H1 (cell line): ENCODE measurements at regions not wholly inside any gene's neighbourhood (a gene's known extent, or its start where the extent isn't known, plus 50 kb on each side); places are given as distances from the start of the nearest gene placed in this dataset.

Experiments used
- CTCF ChIA-PET: fragments of 300-600 bp; sonication (Branson Sonifier 250); formaldehyde crosslinking; loops from one replicate; lab custom pipeline; 2021; ENCODE audit not compliant: partially characterized antibody; lab: Charles Lee
- POLR2A ChIA-PET: fragments of 300-600 bp; sonication (Branson Sonifier 250); formaldehyde crosslinking; loops from one replicate; lab custom pipeline; 2021; ENCODE audit warnings: inconsistent platforms; ENCODE audit not compliant: partially characterized antibody; lab: Charles Lee
- DNase-seq, 2 experiments: peaks; one replicate each; pipeline versions ENCODE4 v3.0.0 to v3.0.0-alpha.2; 2010 to 2022; ENCODE audit warnings: low spot score in 2 of 2, low read depth in 1 of 2, mixed read lengths in 1 of 2
- FAIRE-seq: peaks from 2 replicates; lab custom pipeline; 2011; peaks lifted over from hg19 to GRCh38; lab: Jason Lieb, UNC
- H2AFZ ChIP-seq: 2 replicates; pipeline ENCODE4 v1.8.1; 2012; ENCODE audit warnings: low read length, inconsistent platforms
- H2AK5ac ChIP-seq: 2 replicates; pipeline ENCODE4 v1.6.1; 2013; ENCODE audit warnings: low read depth, low read length
- H2BK120ac ChIP-seq: replicated peaks from 2 replicates; pipeline ENCODE3; 2013; ENCODE audit warnings: low read depth, low read length, inconsistent platforms
- H2BK12ac ChIP-seq: 2 replicates; pipeline ENCODE4 v1.6.1; 2013; ENCODE audit warnings: low read depth, low read length
- H2BK15ac ChIP-seq: 2 replicates; pipeline ENCODE4 v1.6.1; 2013; ENCODE audit warnings: low read length
- H2BK20ac ChIP-seq: 2 replicates; pipeline ENCODE4 v1.6.1; 2013; ENCODE audit warnings: low read length
- H2BK5ac ChIP-seq: 2 replicates; pipeline ENCODE4 v1.6.1; 2013; ENCODE audit warnings: low read depth, low read length
- H3K14ac ChIP-seq: 2 replicates; pipeline ENCODE4 v1.6.1; 2013; ENCODE audit warnings: inconsistent platforms; ENCODE audit not compliant: insufficient read length
- H3K18ac ChIP-seq: 2 replicates; pipeline ENCODE4 v1.6.1; 2013; ENCODE audit warnings: low read length; ENCODE audit errors: extremely low read depth
- H3K23ac ChIP-seq: 2 replicates; pipeline ENCODE4 v1.6.1; 2013; ENCODE audit warnings: inconsistent platforms; ENCODE audit not compliant: insufficient read length
- H3K23me2 ChIP-seq: 2 replicates; pipeline ENCODE4 v1.6.1; 2013; ENCODE audit warnings: low read depth, low read length
- H3K27ac ChIP-seq: 2 replicates; pipeline ENCODE4 v1.6.1; 2011; ENCODE audit warnings: low read depth, low read length, inconsistent platforms
- H3K27me3 ChIP-seq, 4 experiments: replicated peaks in 1 of 4; 1 replicate in 1 of 4; 2 replicates in 3 of 4; pipeline versions ENCODE4 v1.6.1 to v1.8.1; 2011 to 2013; ENCODE audit warnings: low read length in 3 of 4, mild to moderate bottlenecking in 3 of 4, inconsistent platforms in 2 of 4, mixed read lengths in 2 of 4, moderate library complexity in 1 of 4; ENCODE audit not compliant: control insufficient read depth in 3 of 4, insufficient read depth in 3 of 4; ENCODE audit errors: extremely low read depth in 1 of 4
- H3K36me3 ChIP-seq, 4 experiments: 2 replicates each; pipeline versions ENCODE4 v1.6.1 to v1.8.1; 2011 to 2013; ENCODE audit warnings: mild to moderate bottlenecking in 4 of 4, low read length in 3 of 4, moderate library complexity in 2 of 4, control low read depth in 1 of 4, inconsistent platforms in 1 of 4; ENCODE audit not compliant: insufficient read depth in 4 of 4, control insufficient read depth in 2 of 4
- H3K4ac ChIP-seq: replicated peaks from 2 replicates; pipeline ENCODE3; 2013; ENCODE audit warnings: low read length, low read depth, mixed read lengths, inconsistent platforms; ENCODE audit not compliant: insufficient read length
- H3K4me1 ChIP-seq, 4 experiments: replicated peaks in 1 of 4; 1 replicate in 1 of 4; 2 replicates in 3 of 4; pipeline versions ENCODE4 v1.6.1 to v1.8.1; 2011 to 2013; ENCODE audit warnings: low read length in 3 of 4, inconsistent platforms in 2 of 4, mixed read lengths in 1 of 4; ENCODE audit not compliant: insufficient read depth in 4 of 4, control insufficient read depth in 3 of 4
- H3K4me2 ChIP-seq, 2 experiments: 2 replicates each; pipeline versions ENCODE4 v1.6.1 to v1.8.1; 2011 to 2013; ENCODE audit warnings: low read depth in 2 of 2, low read length in 2 of 2, control low read depth in 1 of 2, inconsistent platforms in 1 of 2, mild to moderate bottlenecking in 1 of 2; ENCODE audit not compliant: insufficient read depth in 1 of 2
- H3K4me3 ChIP-seq, 4 experiments: fragments of 200-600, 300-600 bp in 1 of 4; sonication (generic), shearing (Covaris generic), sonication (Bioruptor Twin) in 1 of 4; 2 replicates each; pipeline versions ENCODE4 v1.5.1 to v1.8.1; 2011 to 2016; ENCODE audit warnings: low read length in 4 of 4, low read depth in 3 of 4, control low read depth in 2 of 4, inconsistent platforms in 2 of 4, mild to moderate bottlenecking in 2 of 4, mixed read lengths in 1 of 4, moderate library complexity in 1 of 4; ENCODE audit not compliant: insufficient read depth in 2 of 4; ENCODE audit errors: extremely low read depth in 1 of 4
- H3K56ac ChIP-seq: replicated peaks from 2 replicates; pipeline ENCODE3; 2013; ENCODE audit warnings: low read depth, mild to moderate bottlenecking, mixed read lengths, low read length, inconsistent platforms; ENCODE audit not compliant: insufficient read length
- H3K79me1 ChIP-seq: 2 replicates; pipeline ENCODE4 v1.6.1; 2013; ENCODE audit warnings: low read depth, low read length, control low read depth
- H3K79me2 ChIP-seq, 2 experiments: 2 replicates each; pipeline versions ENCODE4 v1.6.1 to v1.8.1; 2012 to 2013; ENCODE audit warnings: low read length in 2 of 2, mild to moderate bottlenecking in 2 of 2, inconsistent platforms in 1 of 2; ENCODE audit not compliant: insufficient read depth in 2 of 2, control insufficient read depth in 1 of 2
- H3K9ac ChIP-seq, 4 experiments: replicated peaks in 1 of 4; 1 replicate in 1 of 4; 2 replicates in 3 of 4; pipeline versions ENCODE4 v1.6.1 to v1.8.1; 2011 to 2013; ENCODE audit warnings: low read depth in 3 of 4, low read length in 3 of 4, control low read depth in 2 of 4, mild to moderate bottlenecking in 2 of 4, moderate library complexity in 2 of 4, inconsistent platforms in 1 of 4; ENCODE audit errors: extremely low read depth in 1 of 4
- H3K9me3 ChIP-seq, 2 experiments: 2 replicates each; pipeline versions ENCODE4 v1.6.1 to v1.8.1; 2012 to 2013; ENCODE audit warnings: mild to moderate bottlenecking in 2 of 2, moderate library complexity in 2 of 2, control low read depth in 1 of 2, inconsistent platforms in 1 of 2, low read depth in 1 of 2, low read length in 1 of 2, mixed read lengths in 1 of 2; ENCODE audit not compliant: insufficient read depth in 2 of 2
- H4K20me1 ChIP-seq, 2 experiments: replicated peaks in 1 of 2; 2 replicates each; pipeline versions ENCODE3 to v1.8.1; 2011 to 2013; ENCODE audit warnings: inconsistent platforms in 2 of 2, low read length in 2 of 2, mild to moderate bottlenecking in 1 of 2; ENCODE audit not compliant: insufficient read depth in 2 of 2, control insufficient read depth in 1 of 2
- H4K5ac ChIP-seq: 2 replicates; pipeline ENCODE4 v1.6.1; 2013; ENCODE audit warnings: low read length, low read depth, mixed read lengths, inconsistent platforms; ENCODE audit not compliant: insufficient read length
- H4K8ac ChIP-seq: 2 replicates; pipeline ENCODE4 v1.8.0; 2013; ENCODE audit warnings: mild to moderate bottlenecking, moderate library complexity, low read length, inconsistent platforms; ENCODE audit not compliant: insufficient read depth; ENCODE audit errors: extremely low read depth
- H4K91ac ChIP-seq: replicated peaks from 2 replicates; pipeline ENCODE3; 2013; ENCODE audit warnings: low read length, mixed read lengths, inconsistent platforms; ENCODE audit not compliant: insufficient read length
- CREB1 ChIP-seq: IDR thresholded peaks from 2 replicates; pipeline ENCODE4 v1.6.1; 2012; ENCODE audit warnings: inconsistent platforms
- JUND ChIP-seq: IDR thresholded peaks from 2 replicates; pipeline ENCODE4 v1.6.1; 2011; ENCODE audit warnings: mild to moderate bottlenecking, improper control_type of control experiment, low read length
- NANOG ChIP-seq: IDR thresholded peaks from 2 replicates; pipeline ENCODE4 v1.6.1; 2011; ENCODE audit warnings: low read length, low read depth, mild to moderate bottlenecking, inconsistent platforms; ENCODE audit not compliant: insufficient read depth, poor library complexity, severe bottlenecking
- POLR2AphosphoS5 ChIP-seq: IDR thresholded peaks from 2 replicates; pipeline ENCODE4 v1.6.1; 2011; ENCODE audit warnings: low read depth, low read length
- RBBP5 ChIP-seq: IDR thresholded peaks from 2 replicates; pipeline ENCODE4 v1.7.1; 2012; ENCODE audit warnings: low read depth, mild to moderate bottlenecking, inconsistent platforms, low read length, moderate library complexity, borderline replicate concordance
- SP2 ChIP-seq: IDR thresholded peaks from 2 replicates; pipeline ENCODE4 v1.6.1; 2012; ENCODE audit warnings: mild to moderate bottlenecking, low read length, inconsistent platforms
- TAF1 ChIP-seq: IDR thresholded peaks from 2 replicates; pipeline ENCODE4 v1.6.1; 2011; ENCODE audit warnings: mild to moderate bottlenecking, low read depth, low read length
- WGBS, 2 experiments: shearing (Covaris generic) in 1 of 2; methylation state at CpG; one replicate each; pipeline versions ENCODE4 v1.1.6 to v1.1.7; 2013 to 2015; ENCODE audit warnings: low lambda C conversion rate in 2 of 2, mixed read lengths in 2 of 2, inconsistent platforms in 1 of 2, low coverage in 1 of 2, missing lambda C conversion rate in 1 of 2; ENCODE audit not compliant: insufficient replicate concordance in 2 of 2, insufficient coverage in 1 of 2, insufficient read length in 1 of 2; ENCODE audit errors: extremely low coverage in 1 of 2, missing lambda C conversion rate in 1 of 2; 5-methylcytosine and 5-hydroxymethylcytosine counted together

DNA sequence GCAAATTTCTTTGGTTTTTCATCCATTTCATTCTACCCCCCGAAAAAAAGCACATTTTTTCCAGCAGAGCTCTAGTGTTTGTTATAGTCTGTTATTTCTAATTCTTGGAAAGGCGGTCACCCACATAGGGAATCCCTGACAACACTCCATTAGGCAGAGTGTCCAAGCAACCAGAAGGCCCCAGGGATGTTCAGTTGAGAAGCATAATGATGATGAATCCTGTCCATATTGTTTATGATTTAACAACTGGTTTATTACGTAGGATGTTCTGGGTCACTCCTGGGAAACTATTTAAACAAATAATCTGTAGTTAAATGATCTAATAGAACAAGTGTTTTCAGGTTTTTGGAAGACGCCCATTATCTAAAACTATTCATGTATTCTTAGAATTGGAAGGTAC, 388.7 kb downstream of the TNS1 start:
- Histone ChIP-seq H3K14ac (no peak overlapping the region), H3K9ac (no peak overlapping the region), H3K79me1 (no peaks in the 10 kb centered on the region), H2AK5ac (no peak overlapping the region), H3K23me2 (no peaks in the 10 kb centered on the region), H3K18ac (no peak overlapping the region), H3K4me1 (peaks cover 0 to 3% (median 0%) of the 10 kb centered on the region in 4 experiments; a peak in 2 of 7 replicates), H4K20me1 (no peaks in the 10 kb centered on the region), H2BK15ac (no peak overlapping the region), H3K4me3 (no peak overlapping the region), H3K27ac (no peak overlapping the region), H3K36me3 (no peaks in the 10 kb centered on the region), H2BK5ac (no peak overlapping the region), H4K8ac (no peak overlapping the region), H4K91ac (no peak overlapping the region), H4K5ac (no peak overlapping the region), H3K23ac (no peak overlapping the region), H2BK120ac (no peak overlapping the region), H2BK12ac (no peak overlapping the region), H3K79me2 (no peaks in the 10 kb centered on the region), H3K4ac (no peak overlapping the region), H3K9me3 (no peaks in the 10 kb centered on the region), H2AFZ (no peak overlapping the region), H3K4me2 (no peak overlapping the region), H3K56ac (no peak overlapping the region), H2BK20ac (no peak overlapping the region), H3K27me3 (no peaks in the 10 kb centered on the region; a peak in 1 of 7 replicates)
- ChIA-PET CTCF (no interaction called here), POLR2A (no interaction called here)
- no peak for DNase-seq
- WGBS, 2 experiments: 94% methylated on average over 4 of the region's 4 CpGs; no CpG with 5 or more reads in 1 of the 2 experiments
- no peak for FAIRE-seq
- TF ChIP-seq NANOG (no peak), JUND (no peak), TAF1 (no peak), RBBP5 (no peak), CREB1 (no peak), POLR2AphosphoS5 (no peak), SP2 (no peak)
